Posterior cingulate gyrus (tissue), 11 donors: ENCODE measurements at regions not wholly inside any gene's neighbourhood (a gene's known extent, or its start where the extent isn't known, plus 50 kb on each side); places are given as distances from the start of the nearest gene placed in this dataset.
A peak's percentile ranks its signal among the peaks of the same experiment; 100 is the strongest.
"Not testable (repeated sequence)": the region's sequence is repeated elsewhere in the genome, so short reads cannot be mapped to it uniquely, and the experiment has no call there.

ENCODE experiments used
- DNase-seq, 10 donors: peaks; one replicate each; pipeline versions ENCODE4 v3.0.0 to v3.0.0-alpha.2; 2020 to 2021; ENCODE audit warnings: mixed read lengths in 3 of 10
- intact Hi-C: fragments of 100-400 bp; cut with DNase I; formaldehyde crosslinking; loops from one replicate; pipeline ENCODE4 v1.15.1; 2023

DNA sequence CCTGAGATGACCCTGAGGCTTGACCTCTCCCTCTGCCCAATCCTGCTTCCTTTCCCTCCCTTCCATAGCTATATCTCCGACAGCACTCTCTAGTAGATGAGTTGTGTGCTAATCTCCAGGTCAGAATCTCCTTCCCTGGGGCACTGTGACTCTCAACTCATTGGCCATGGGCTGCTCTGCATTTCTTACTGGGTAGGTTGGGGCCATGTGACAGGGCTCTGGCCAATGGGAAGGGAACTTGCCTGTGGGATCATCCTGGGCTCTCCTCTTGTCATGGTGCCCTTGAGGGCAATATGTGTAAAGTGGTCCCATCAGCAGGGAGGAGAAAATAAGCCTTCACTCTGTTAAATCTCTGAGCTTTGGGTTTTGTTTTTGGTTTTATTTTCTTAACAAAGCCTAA lies 80.1 kb upstream of the ANKRD1 start:
- no peak for DNase-seq
- intact Hi-C loops = no loop called here

DNA sequence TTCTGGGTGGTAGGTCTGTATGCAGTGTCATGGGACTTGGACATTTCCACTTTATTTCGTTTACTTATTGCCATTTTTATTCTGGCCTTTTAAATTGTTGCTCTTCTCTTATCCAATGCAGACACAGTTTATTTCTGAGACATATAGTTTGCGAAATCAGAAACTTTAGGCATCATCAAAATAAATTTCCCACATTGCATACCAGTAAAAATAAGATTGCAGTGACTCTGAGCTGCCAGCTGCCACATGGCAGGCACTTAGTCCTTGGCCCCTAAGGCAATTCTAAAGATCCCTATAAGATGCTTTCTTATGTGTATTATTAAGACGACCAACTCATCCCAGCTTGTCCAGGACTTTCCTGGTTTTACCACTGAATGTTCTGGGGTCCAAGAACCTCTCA lies 81.8 kb upstream of the ANKRD1 start:
- intact Hi-C loops = no loop called here
- DNase-seq = no peak

DNA sequence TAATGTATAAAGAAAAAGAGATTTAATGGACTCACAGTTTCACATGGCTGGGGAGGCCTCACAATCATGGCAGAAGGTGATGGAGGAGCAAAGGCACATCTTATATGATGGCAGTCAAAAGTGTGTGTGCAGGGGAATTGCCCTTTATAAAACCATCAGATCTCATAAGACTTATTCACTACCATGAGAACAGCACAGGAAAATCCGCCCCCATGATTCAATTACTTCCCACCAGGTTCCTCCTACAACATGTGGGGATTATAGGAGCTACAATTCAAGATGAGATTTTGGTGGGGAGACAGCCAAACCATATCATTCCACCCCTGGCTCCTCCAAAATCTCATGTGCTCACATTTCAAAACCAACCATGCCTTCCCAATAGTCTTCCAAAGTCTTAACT lies 82.5 kb upstream of the ANKRD1 start:
- DNase-seq, intact Hi-C loops: not testable (repeated sequence)

DNA sequence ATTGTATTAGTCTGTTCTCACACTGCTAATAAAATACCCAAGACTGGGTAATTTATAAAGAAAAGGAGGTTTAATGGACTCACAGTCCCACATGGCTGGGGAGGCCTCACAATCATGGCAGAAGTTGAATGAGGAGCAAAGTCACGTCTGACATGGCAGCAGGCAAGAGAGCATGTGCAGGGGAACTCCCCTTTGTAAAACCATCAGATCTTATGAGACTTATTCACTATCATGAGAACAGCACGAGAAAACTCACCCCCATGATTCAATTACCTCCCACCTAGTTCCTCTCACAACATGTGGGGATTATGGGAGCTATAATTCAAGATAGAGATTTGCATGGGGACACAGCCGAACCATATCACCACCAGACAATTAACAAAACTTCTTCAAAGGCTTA lies 84.4 kb upstream of the ANKRD1 start:
- DNase-seq = not testable (repeated sequence)
- intact Hi-C loops = loop anchor here (5.0 kb wide), 1 partner anchor 82 kb away; no protein-coding TSS in a partner anchor

DNA sequence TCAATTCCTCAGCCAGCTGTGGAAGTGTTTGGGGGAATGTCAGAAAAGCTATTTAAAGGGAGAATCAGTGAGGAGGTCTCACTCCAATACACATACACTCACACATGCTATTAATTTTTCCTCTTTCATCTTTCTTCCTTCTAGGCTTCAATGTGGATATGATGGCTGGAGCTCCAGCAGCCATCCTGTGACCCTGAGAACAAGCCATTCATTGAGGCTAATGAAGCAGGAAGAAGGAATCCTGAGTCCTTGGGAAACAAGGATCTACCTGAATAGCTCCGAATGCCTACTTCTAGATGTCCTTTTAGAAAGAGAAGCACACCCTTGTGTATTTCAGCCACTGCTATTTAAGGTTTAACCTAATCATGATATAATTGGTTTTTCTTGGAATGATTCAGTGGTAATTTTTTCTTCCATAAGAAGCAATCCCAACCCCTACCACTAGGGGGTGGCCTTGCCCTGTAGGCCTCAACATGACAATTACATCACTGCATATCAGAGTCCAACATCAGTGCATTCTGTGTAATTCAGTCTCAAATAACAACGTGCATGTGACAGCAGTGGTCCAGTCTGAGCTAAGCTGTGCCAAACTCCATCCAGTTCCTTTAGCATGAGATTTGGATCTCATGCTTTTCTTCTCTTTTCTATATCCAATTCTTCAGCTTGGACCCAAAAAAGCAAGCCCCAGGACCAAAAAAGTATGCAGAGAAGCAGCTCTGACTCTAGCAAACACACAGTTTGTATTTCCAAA lies 85.3 kb upstream of the ANKRD1 start:
- DNase-seq = peak in 6 of 10 donors; percentile 34 to 92 (median 56)
- intact Hi-C loops = loop anchor here (1.0 to 5.0 kb wide), 4 partner anchors 81 to 245 kb away; no protein-coding TSS in a partner anchor

DNA sequence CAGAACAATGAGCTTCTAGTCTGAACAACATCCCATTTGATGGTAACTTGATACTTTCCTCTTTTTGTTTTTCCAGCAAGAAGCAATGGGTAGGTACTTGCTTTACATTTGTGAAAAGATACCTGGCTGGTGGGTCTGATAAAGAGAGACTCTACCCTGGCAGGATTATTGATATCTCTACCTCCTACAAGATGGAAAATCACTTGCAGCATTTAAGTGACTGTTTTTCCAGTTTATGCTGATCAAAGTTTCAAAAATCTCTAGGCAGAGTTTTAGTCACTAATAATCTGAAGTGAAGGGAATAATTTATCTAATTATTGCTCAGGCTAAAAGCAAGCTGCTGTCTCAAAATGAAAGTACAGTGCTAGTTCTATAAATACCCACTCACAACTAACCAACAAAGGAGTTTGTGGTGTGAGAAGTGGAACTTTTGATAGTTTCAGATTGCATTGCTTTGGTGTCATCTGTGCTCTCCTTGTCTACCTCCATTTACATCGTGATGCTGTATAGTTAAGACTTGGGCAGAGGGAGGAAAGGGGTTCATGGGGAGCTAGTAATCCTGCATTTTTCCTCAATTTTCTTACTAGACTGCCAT lies 86.0 kb upstream of the ANKRD1 start:
- DNase-seq = no peak
- intact Hi-C loops = loop anchor here (1.0 to 5.0 kb wide), 4 partner anchors 80 to 244 kb away; no protein-coding TSS in a partner anchor

DNA sequence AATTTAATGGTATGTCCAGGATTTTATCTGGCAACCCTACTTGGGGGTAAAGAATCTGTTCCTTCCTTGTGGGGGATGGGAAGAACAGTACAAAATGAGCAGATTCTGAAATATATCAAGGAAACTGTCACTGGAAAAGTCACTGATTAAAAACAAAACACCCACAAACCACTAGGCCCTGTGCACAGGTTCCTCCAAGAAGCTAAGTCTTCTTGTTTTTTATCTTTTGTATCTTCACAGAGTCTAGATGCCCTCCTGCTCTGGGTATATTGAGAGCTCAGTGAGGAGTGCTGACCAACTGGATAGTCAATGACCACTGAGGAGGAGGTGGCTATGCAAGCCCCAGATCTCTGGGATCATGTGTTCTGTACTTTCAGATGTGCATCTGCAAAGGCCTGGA lies 86.8 kb upstream of the ANKRD1 start:
- intact Hi-C loops = loop anchor here (2.0 to 5.0 kb wide), 3 partner anchors 80 to 243 kb away; no protein-coding TSS in a partner anchor
- DNase-seq = no peak

DNA sequence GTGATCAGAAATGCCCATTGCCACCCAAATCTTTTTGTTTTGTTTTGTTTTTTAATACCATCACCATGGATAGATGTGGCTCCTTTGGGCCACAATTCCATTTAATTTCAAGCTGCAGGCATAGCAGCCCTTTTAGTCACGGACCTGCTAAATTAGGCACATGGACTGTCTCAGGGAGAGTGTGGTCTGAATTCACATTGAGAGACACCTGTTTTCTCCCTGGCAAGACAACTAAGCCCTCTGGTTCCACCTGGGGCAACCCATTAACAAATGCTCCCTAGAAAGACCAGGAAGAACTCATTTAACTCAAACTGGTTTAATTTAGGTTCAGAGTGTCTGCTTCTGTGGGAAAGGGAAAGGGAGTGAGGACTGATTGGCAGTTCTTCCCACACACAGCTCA lies 88.2 kb upstream of the ANKRD1 start:
- DNase-seq = no peak
- intact Hi-C loops = loop anchor here (5.0 kb wide), 1 partner anchor 78 kb away; no protein-coding TSS in a partner anchor

DNA sequence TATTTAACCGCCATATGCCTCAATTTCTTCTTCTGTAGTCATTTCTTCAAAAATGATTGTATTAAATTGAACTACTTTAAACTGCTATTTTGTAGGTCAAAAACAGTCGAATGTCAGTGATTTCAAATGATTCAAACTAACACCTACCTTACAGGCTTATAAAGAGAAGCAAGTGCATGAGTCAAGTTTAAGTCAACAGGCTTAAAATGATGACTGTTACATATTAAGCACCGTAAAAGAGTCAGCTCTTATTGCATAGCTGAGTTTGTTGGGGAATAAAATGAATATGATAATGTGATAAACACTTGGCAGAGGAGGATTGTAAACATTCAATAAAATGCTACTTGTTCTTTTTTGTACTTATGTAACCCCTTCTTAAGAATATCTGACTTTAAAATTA lies 90.1 kb upstream of the ANKRD1 start:
- intact Hi-C loops = no loop called here

DNA sequence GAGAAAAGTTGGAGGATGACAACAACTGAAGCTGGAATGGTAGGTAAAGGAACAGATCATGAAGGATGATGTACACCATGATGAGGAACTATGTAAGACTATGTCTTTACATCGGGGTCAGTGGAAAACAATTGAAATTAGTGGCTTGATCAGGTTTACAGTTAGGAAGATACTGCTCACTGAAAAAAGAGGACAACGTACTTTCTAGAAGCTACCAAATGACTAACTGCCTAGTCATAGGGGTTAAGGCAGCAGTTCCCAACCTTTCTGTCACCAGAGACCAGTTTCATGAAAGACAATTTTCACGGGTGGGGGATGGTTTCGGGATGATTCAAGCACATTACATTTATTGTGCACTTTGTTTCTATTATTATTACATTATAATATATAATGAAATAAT lies 91.6 kb upstream of the ANKRD1 start:
- intact Hi-C loops = no loop called here
- DNase-seq = no peak

More for the DNA sequence above, 90.1 kb upstream of the ANKRD1 start:
- DNase-seq = no peak

DNA sequence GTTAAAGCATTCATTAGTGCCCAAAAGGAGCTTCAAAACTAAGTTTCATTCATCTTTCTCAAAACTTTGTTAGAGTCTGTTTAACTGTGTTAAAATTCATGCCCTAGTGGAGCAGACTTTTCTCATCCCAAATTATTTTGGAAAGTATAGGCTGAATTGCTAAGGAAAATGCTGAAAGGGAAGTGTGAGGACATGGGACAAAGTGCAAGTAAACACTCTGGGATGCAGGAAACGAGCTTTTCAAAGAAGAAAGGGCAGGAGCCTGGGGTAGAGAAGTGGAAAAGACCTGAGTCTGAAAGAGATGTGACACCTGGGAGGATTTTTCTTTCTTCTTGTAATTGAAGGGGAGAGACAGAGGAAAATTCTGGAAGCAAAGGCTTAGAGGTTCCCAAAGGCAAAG lies 93.1 kb upstream of the ANKRD1 start:
- intact Hi-C loops = no loop called here
- no peak for DNase-seq

DNA sequence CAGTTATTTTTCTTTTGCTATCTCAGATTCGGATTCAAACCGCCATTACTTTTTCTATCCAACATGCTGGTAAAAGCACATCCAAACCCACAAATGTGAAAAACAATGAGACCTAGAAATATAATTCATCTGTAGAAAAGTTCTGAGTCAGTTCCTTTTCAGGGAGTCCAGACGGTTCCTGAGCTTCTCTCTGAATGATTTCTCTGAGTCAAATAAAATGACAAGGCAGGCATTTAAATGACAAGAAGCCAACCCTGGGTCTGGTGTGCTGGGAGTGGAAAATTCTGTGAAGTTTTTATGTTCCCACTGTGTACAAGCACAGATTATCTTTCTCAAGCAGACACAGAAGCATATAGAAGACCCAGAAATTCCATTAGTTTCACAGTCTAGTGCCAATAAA lies 96.3 kb upstream of the ANKRD1 start:
- intact Hi-C loops = no loop called here
- DNase-seq = no peak

DNA sequence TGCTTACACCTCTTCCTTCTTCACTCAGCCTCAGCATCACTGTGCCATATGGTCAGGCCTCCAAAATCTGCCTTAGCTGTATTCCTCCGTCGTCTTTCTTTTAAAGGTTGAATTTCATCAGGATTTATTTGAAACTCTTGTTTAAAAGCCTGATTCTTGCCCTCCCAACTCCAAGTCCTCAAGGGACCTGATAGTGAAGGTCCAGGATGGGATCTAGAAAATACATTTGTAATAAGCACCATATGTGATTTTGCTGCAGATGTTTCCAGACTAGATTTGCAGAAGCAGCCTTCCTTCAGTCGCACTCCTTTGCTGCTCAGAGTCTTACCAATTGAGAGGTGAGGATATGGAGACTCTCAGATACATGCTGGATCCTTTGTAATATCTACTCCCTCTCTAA lies 101.0 kb upstream of the ANKRD1 start:
- intact Hi-C loops = no loop called here
- DNase-seq = no peak

DNA sequence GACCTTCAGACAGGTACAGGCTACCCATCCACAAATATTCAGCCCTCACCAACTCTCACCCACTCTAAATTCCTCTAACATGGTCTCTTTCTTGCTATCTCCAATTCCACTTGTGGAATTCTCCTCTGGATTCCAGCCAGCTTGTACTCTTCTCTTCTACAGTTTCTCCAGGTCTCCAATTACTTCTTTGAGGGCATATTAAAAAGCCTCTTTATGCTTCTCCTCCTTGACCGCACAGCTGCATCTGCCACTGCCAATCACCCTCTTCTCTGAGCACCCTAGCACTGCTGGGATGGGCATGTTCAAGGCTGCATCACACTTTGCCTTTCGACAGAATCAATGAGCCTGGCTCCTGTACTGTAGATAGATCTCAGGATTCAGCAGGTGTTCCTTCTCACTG lies 101.5 kb upstream of the ANKRD1 start:
- intact Hi-C loops = no loop called here
- DNase-seq = no peak

DNA sequence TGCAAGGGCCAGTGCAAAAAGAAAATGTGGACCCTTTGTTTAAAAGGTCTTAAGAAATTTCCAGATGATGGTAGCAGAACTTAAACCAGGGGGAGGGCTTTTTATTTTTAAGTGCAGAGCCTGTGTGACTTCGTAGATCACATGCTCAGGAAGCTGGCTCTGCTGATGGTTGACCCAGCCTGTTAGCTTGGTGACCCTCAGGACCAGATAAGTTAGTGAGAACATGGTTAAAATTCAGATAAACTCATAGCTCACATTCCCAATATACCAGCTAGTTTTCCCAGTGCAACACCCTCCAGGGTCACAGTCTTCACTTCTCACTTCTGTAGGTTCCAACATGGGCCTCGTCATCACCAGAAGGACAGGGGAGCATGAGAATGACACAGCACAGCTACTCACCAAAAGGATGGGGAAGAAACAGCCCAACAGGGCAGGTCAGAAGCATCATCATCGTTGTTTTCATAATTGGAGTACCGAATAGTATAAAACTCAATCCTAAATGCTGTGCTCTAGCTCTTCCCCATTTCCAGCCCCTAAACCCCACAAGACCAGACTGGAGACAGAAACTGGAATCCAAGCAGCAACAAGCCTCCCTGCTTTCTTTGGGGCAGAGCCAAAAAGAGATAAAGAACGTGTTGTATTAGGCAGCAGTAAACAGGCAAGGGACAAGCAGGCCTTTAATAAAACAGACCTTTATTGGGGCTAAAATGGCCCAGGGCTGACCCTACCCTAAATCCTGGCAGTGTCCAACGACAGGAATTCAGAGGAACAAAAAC lies 102.2 kb upstream of the ANKRD1 start:
- DNase-seq = peak in 9 of 10 donors; percentile 36 to 85 (median 54)
- intact Hi-C loops = no loop called here

DNA sequence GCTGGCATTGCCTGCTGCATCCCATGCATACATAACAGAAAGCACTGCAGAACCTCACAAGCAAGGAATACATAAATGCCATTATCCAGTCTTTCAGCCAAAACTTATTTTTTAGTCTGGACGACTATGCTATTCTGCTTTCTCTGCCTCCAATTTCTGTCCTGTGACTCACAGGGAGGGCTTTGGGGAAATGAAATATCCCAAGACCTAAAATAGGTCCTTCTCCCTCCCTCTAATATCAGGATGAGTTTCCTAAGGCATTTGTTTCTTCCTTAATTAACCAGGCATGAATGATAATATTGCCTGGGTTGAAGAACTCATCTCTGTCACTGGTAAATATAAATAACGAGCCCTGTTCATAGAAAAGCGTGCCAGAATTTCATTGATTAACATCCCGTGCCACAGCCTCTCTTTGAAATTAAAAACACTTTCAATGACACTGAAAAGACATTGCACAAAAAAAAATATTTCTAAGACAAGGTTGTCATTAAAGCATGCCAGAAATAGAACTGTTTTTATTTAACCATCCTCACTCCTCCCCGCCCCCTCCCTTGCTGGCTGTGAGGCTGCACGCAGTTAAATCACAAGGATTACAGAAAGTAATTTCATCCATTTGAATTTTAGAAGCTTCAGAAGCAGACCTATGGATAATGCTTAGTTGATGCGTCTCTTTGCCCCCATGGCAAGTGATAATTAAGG lies 103.0 kb upstream of the ANKRD1 start:
- intact Hi-C loops = no loop called here
- peak in 1 of 10 donors; percentile 34 for DNase-seq

DNA sequence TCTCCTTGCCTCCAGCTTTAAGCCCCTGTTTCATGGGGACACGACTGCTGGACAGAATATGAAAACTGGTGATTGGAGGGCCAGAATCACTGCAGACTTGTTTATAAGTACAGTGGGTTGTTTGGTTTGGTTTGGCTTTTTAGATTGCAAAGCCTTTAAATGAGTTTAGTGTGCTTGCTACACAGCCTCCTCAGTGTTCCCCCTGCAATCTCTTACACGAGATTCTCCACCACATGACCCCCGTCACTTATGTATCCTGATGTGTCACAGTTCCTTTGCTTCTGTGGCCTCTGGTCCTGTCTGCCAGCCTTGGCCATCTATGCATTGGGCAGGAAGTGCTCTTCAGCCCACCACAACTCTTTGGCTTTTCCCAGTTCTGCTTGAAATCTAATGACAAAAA lies 103.7 kb upstream of the ANKRD1 start:
- DNase-seq = no peak
- intact Hi-C loops = no loop called here

DNA sequence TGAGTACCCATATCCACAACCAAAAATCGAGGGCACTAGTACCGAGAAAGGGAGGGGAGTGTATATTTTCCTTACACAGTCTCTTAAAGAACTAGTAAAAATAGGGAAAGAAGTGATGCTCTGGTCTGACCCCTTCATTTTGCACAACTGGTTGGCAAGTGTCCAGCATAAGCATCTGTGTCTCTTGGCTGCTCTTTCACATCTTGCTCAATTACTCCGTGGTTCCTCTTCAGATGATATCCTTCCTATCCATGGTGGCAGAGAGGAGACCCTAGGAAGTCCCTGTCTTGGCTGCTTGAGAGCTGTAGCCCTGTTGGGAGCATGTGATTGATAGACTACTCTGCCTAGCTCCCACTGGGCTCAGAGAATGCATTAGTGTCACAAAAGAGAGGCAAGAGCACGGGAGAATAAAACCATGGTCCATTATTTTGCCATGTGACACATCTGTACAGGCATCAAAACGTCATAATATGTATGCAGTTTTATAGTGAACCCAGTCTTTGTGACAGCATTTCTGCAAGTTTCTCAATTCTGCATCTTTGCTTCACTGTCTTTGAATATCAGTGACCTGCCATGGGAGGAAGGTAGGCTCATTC lies 111.8 kb upstream of the ANKRD1 start:
- DNase-seq = no peak
- intact Hi-C loops = no loop called here

DNA sequence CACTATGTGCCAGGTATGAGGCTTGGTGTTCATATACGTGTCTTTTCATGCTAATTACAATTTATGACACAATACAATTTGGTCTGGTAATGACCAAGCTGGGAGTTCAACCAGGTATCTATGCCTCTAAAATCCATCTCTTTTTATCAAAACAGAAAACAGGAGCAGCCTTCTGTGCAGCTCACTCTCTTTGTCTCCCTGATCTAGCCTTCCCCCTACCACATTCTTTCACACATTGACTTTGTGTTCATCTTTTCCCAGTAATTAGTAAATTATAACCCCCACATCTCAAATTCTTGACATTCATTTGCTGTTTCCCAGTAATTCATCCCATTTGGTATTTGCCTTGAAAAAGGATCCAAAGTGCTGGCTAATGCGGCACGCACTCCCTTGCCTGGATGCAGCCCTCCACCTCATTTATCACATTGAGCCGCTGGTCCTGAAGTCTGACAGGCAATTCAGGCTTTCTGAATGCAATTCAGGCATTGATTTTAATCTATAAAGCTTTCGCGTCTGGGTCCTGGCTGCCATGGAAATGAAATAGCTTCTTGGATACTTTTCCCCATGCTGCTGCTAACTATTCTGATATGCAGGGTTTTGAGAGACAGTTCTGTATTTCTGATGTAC lies 112.5 kb upstream of the ANKRD1 start:
- no peak for DNase-seq
- intact Hi-C loops = no loop called here

DNA sequence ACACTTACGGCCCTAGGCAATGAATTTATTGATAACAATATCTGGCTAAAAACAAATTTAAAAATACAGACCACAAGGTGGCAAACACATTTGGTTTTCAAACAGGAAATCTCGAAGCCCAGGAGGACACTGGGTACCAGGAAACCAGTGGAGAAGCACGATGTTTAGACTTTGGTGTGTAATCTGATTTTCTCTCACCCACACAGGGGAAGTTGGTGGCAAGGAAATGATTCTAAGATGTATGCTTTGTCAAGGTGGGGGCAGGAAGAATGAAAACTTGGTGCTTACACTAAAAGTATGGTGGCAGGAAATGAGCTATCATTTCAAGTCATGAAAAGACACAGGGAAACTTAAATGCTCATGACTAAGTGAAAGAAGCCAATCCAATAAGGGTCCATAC lies 113.2 kb upstream of the ANKRD1 start:
- intact Hi-C loops = no loop called here

More for the DNA sequence above, 113.2 kb upstream of the ANKRD1 start:
- no peak for DNase-seq
